Stomach (tissue), 4 donors: ENCODE measurements at regions not wholly inside any gene's neighbourhood (a gene's known extent, or its start where the extent isn't known, plus 50 kb on each side); places are given as distances from the start of the nearest gene placed in this dataset.

Experiments used
- EP300 ChIP-seq: sonication (generic); formaldehyde crosslinking; IDR thresholded peaks from one replicate; pipeline ENCODE4 v1.6.1; 2017; ENCODE audit warnings: antibody characterized with exemption
- POLR2A ChIP-seq, 4 donors: fragments of 450-650 bp; IDR thresholded peaks; one replicate each; pipeline ENCODE4 v1.6.1; 2016; ENCODE audit warnings: antibody characterized with exemption in 4 of 4, control low read depth in 2 of 4, mild to moderate bottlenecking in 1 of 4, moderate library complexity in 1 of 4
- POLR2AphosphoS5 ChIP-seq, 3 donors: sonication (generic); formaldehyde crosslinking; IDR thresholded peaks; one replicate each; pipeline ENCODE4 v1.6.1; 2016; ENCODE audit warnings: antibody characterized with exemption in 3 of 3
- TF ChIP-seq, protein P1 (sequence below), 7 experiments: fragments of 450-650 bp in 4 of 7; fragments of 200-600 bp in 3 of 7; sonication (generic) in 3 of 7; IDR thresholded peaks; one replicate each; pipeline ENCODE4 v1.5.1; 2016 to 2019; ENCODE audit warnings: antibody characterized with exemption in 7 of 7, control low read depth in 2 of 7, mild to moderate bottlenecking in 1 of 7

GRCh38 chr2:59276917-59277316 lies 1035.8 kb upstream of the FANCL start:
- TF ChIP-seq, protein P1, sequence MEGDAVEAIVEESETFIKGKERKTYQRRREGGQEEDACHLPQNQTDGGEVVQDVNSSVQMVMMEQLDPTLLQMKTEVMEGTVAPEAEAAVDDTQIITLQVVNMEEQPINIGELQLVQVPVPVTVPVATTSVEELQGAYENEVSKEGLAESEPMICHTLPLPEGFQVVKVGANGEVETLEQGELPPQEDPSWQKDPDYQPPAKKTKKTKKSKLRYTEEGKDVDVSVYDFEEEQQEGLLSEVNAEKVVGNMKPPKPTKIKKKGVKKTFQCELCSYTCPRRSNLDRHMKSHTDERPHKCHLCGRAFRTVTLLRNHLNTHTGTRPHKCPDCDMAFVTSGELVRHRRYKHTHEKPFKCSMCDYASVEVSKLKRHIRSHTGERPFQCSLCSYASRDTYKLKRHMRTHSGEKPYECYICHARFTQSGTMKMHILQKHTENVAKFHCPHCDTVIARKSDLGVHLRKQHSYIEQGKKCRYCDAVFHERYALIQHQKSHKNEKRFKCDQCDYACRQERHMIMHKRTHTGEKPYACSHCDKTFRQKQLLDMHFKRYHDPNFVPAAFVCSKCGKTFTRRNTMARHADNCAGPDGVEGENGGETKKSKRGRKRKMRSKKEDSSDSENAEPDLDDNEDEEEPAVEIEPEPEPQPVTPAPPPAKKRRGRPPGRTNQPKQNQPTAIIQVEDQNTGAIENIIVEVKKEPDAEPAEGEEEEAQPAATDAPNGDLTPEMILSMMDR (IDR thresholded peaks at IDR 0.05), result no peak
- TF ChIP-seq POLR2AphosphoS5 (IDR thresholded peaks at IDR 0.05) (no peak), POLR2A (IDR thresholded peaks at IDR 0.05) (no peak), EP300 (no peak)
